ENCODE measurements at regions not wholly inside any gene's neighbourhood (a gene's known extent, or its start where the extent isn't known, plus 50 kb on each side); places are given as distances from the start of the nearest gene placed in this dataset.

DNA sequence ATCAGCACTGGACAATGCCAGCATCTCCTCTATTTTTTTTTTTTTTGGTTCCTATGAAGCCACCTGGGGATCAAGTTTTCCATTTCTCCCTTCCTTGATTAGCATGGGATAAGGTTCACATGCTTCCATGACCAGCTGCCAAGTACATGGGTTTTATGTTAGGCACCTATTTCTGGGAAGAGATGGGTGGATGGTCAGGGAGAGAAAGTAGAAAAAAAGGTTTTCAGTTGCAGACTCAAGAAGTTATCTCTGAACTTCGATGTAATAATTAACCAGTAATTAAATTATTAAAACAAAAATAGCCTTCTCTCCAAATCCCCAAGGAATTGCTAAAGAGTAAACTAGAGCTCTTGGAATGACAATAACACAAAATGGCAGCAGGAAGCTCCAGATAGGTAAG is 164.9 kb upstream of the MAF start:
- TF ChIP-seq CTCF (IDR thresholded peaks at IDR 0.05; ENCODE audit: low read depth, low read length, poor library complexity, severe bottlenecking) = no peak
- TF ChIP-seq EZH2phosphoT487 (IDR thresholded peaks at IDR 0.05; ENCODE audit: borderline replicate concordance, low read length) = no peak

Measured in DOHH2 (cell line).